HepG2 (cell line): ENCODE measurements at regions not wholly inside any gene's neighbourhood (a gene's known extent, or its start where the extent isn't known, plus 50 kb on each side); places are given as distances from the start of the nearest gene placed in this dataset.

Experiments
- ATAC-seq: fragments of 200-7000 bp; cut with Tn5 transposase; 3 replicates; pipeline ENCODE4 v1.9.1; 2020; ENCODE audit warnings: mild to moderate bottlenecking, moderate library complexity
- BruUV-seq: library from RNA; stranded (reverse); fragments of 400-500 nt; replicated peaks from 2 replicates; lab custom pipeline; 2021; lab: Mats Ljungman, UMichigan
- CTCF ChIA-PET: fragments of 300-600 bp; formaldehyde crosslinking; extraction: SDS; loops from one replicate; lab custom pipeline; 2021; ENCODE audit warnings: low total read pairs, inconsistent platforms, low intra/inter-chr PET ratio; lab: Yijun Ruan, JAX
- POLR2A ChIA-PET: fragments of 350-600 bp; sonication (Branson Sonifier 250); formaldehyde crosslinking; loops from one replicate; lab custom pipeline; 2020; ENCODE audit warnings: antibody characterized with exemption, inconsistent platforms; lab: Yijun Ruan, JAX
- DNase-seq: peaks from one replicate; pipeline ENCODE4 v3.0.0-alpha.2; 2015; ENCODE audit warnings: low spot score
- FAIRE-seq: peaks from 3 replicates; lab custom pipeline; 2011; peaks lifted over from hg19 to GRCh38; lab: Jason Lieb, UNC
- H2AFZ ChIP-seq: one replicate; pipeline ENCODE4 v1.6.1; 2011; ENCODE audit warnings: low read length, inconsistent platforms
- H3K27ac ChIP-seq: fragments of 300-600 bp; 3 replicates; pipeline ENCODE4 v1.8.0; 2011; ENCODE audit warnings: mixed run types, mild to moderate bottlenecking, mixed read lengths, low read length, inconsistent platforms; ENCODE audit not compliant: insufficient read depth; ENCODE audit errors: extremely low read length
- H3K27me3 ChIP-seq, 2 experiments: fragments of 200-600 bp in 1 of 2; 2 replicates in 1 of 2; 3 replicates in 1 of 2; pipeline versions ENCODE4 v1.6.0 to v1.8.0; 2011; ENCODE audit warnings: low read length in 2 of 2, mild to moderate bottlenecking in 2 of 2, moderate library complexity in 2 of 2, inconsistent platforms in 1 of 2; ENCODE audit not compliant: insufficient read depth in 2 of 2, control insufficient read depth in 1 of 2
- H3K36me3 ChIP-seq, 2 experiments: fragments of 200-600 bp in 1 of 2; replicated peaks in 1 of 2; 2 replicates in 1 of 2; 3 replicates in 1 of 2; pipeline versions ENCODE4 v1.5.1 to v1.8.0; 2011; ENCODE audit warnings: low read length in 2 of 2, inconsistent platforms in 1 of 2; ENCODE audit not compliant: insufficient read depth in 2 of 2, control insufficient read depth in 1 of 2
- H3K4me1 ChIP-seq: 2 replicates; pipeline ENCODE4 v1.5.1; 2012; ENCODE audit warnings: low read length, inconsistent platforms; ENCODE audit not compliant: insufficient read depth
- H3K4me2 ChIP-seq: 2 replicates; pipeline ENCODE4 v1.6.0; 2011; ENCODE audit warnings: low read depth, low read length, inconsistent platforms
- H3K4me3 ChIP-seq, 3 experiments: fragments of 200-600 bp in 1 of 3; sonication (generic), shearing (Covaris generic) in 1 of 3; replicated peaks in 1 of 3; 2 replicates each; pipeline ENCODE4 v1.5.1; 2011 to 2016; ENCODE audit warnings: low read length in 3 of 3, inconsistent platforms in 2 of 3, low read depth in 2 of 3, mild to moderate bottlenecking in 2 of 3, control low read depth in 1 of 3, mixed read lengths in 1 of 3; ENCODE audit not compliant: insufficient read depth in 1 of 3
- H3K79me2 ChIP-seq: one replicate; pipeline ENCODE4 v1.6.1; 2011; ENCODE audit warnings: low read length, inconsistent platforms; ENCODE audit not compliant: insufficient read depth
- H3K9ac ChIP-seq: 2 replicates; pipeline ENCODE4 v1.6.0; 2011; ENCODE audit warnings: mild to moderate bottlenecking, low read depth, low read length, inconsistent platforms; ENCODE audit not compliant: insufficient read depth
- H3K9me3 ChIP-seq: 2 replicates; pipeline ENCODE4 v1.5.1; 2012; ENCODE audit warnings: mild to moderate bottlenecking, low read length
- H4K20me1 ChIP-seq: 2 replicates; pipeline ENCODE4 v1.6.0; 2011; ENCODE audit warnings: inconsistent platforms, mild to moderate bottlenecking, low read length, moderate library complexity; ENCODE audit not compliant: insufficient read depth
- CENPBD1 ChIP-seq: sonication (generic); formaldehyde crosslinking; IDR thresholded peaks from 2 replicates; pipeline ENCODE4 v1.8.0; 2022; ENCODE audit warnings: missing genetic modification reagents, low read depth, mild to moderate bottlenecking, borderline replicate concordance
- HNRNPK ChIP-seq: fragments of 200-400 bp; formaldehyde crosslinking; IDR thresholded peaks from 2 replicates; pipeline ENCODE4 v1.6.1; 2018; ENCODE audit warnings: low read length, low read depth, moderate library complexity, mild to moderate bottlenecking; ENCODE audit not compliant: poor library complexity, severe bottlenecking
- SCMH1 ChIP-seq: sonication (generic); formaldehyde crosslinking; IDR thresholded peaks from 2 replicates; pipeline ENCODE4 v1.9.0; 2021; ENCODE audit warnings: missing genetic modification reagents, mild to moderate bottlenecking, borderline replicate concordance
- TFAP4 ChIP-seq: sonication (generic); IDR thresholded peaks from 2 replicates; pipeline ENCODE4 v1.6.1; 2016; ENCODE audit warnings: low read depth, borderline replicate concordance
- ZHX2 ChIP-seq, 2 experiments: sonication (generic) in 1 of 2; formaldehyde crosslinking in 1 of 2; IDR thresholded peaks; 2 replicates each; pipeline versions ENCODE4 v1.6.1 to v1.9.0; 2014 to 2022; ENCODE audit warnings: antibody characterized with exemption in 1 of 2, borderline replicate concordance in 1 of 2, inconsistent platforms in 1 of 2, low read depth in 1 of 2, missing genetic modification reagents in 1 of 2
- ZNF615 ChIP-seq: sonication (generic); formaldehyde crosslinking; IDR thresholded peaks from 2 replicates; pipeline ENCODE4 v1.5.0; 2020; ENCODE audit warnings: mild to moderate bottlenecking, missing genetic modification reagents, borderline replicate concordance
- ZNF670 ChIP-seq: sonication (generic); formaldehyde crosslinking; IDR thresholded peaks from 2 replicates; pipeline ENCODE4 v1.8.0; 2022; ENCODE audit warnings: mild to moderate bottlenecking, missing genetic modification reagents, borderline replicate concordance
- WGBS: methylation state at CpG from one replicate; pipeline ENCODE4 v1.1.6; 2017; ENCODE audit warnings: low lambda C conversion rate; 5-methylcytosine and 5-hydroxymethylcytosine counted together
- in situ Hi-C: cut with HindIII; loops from 2 replicates; pipeline ENCODE4 v1.10.0; 2017; ENCODE audit warnings: low pct_unique_long_range_greater_than_20kb; ENCODE audit not compliant: extremely low pct_ligation_motif_present
- intact Hi-C: fragments of 100-400 bp; cut with micrococcal nuclease; formaldehyde crosslinking; loops from one replicate; pipeline ENCODE4 v1.10.0; 2022; ENCODE audit not compliant: unreplicated experiment

- BruUV-seq: no TSS peak
- WGBS: 43% methylated on average over 2 of the region's 2 CpGs
- ChIA-PET CTCF (no interaction called here), POLR2A (no interaction called here)
- no peaks in the 10 kb centered on the region for H3K27me3 ChIP-seq
- TF ChIP-seq ZNF615 (CRISPR knock-in tag): no peak
- H3K36me3 ChIP-seq: no peaks in the 10 kb centered on the region
- DNase-seq: no peak
- intact Hi-C loops: no loop called here
- no peak overlapping the region for H2AFZ ChIP-seq
- no peaks in the 10 kb centered on the region for H3K4me1 ChIP-seq
- ATAC-seq: no peak
- no peak overlapping the region for H3K27ac ChIP-seq
- H3K4me3 ChIP-seq: no peak overlapping the region
- no peak overlapping the region for H3K4me2 ChIP-seq
- in situ Hi-C loops: no loop called here
- FAIRE-seq: no peak
- no peaks in the 10 kb centered on the region for H3K79me2 ChIP-seq
- H3K9me3 ChIP-seq: no peaks in the 10 kb centered on the region
- H3K9ac ChIP-seq: no peak overlapping the region
- no peaks in the 10 kb centered on the region for H4K20me1 ChIP-seq
Measured at GRCh38 chr5:17160756-17161040, 56.7 kb upstream of the BASP1 start.

GRCh38 chr5:17161662-17162061 is 55.8 kb upstream of the BASP1 start:
- in situ Hi-C loops: no loop called here
- intact Hi-C loops: no loop called here
- no peak for FAIRE-seq

More at GRCh38 chr5:17161662-17162061, 55.8 kb upstream of the BASP1 start:
- WGBS: 47% methylated on average over 3 of the region's 3 CpGs
- no peaks in the 10 kb centered on the region for H4K20me1 ChIP-seq
- no peak for DNase-seq
- H3K9me3 ChIP-seq: no peaks in the 10 kb centered on the region
- no peak for ATAC-seq
- TF ChIP-seq ZHX2 (IDR thresholded peaks at IDR 0.05; ENCODE audit: low read depth) (no peak), ZHX2 (CRISPR knock-in tag; IDR thresholded peaks at IDR 0.05; ENCODE audit: borderline replicate concordance) (no peak), TFAP4 (no peak), CENPBD1 (CRISPR knock-in tag) (no peak), HNRNPK (no peak), ZNF670 (CRISPR knock-in tag) (no peak), SCMH1 (CRISPR knock-in tag) (no peak)
- H3K27me3 ChIP-seq: no peaks in the 10 kb centered on the region
- no peak overlapping the region for H3K4me3 ChIP-seq
- no peaks in the 10 kb centered on the region for H3K36me3 ChIP-seq
- H3K4me2 ChIP-seq: no peak overlapping the region
- no peak overlapping the region for H3K27ac ChIP-seq
- no peaks in the 10 kb centered on the region for H3K79me2 ChIP-seq
- H3K4me1 ChIP-seq: no peaks in the 10 kb centered on the region
- ChIA-PET POLR2A (no interaction called here), CTCF (no interaction called here)
- H2AFZ ChIP-seq: no peak overlapping the region
- H3K9ac ChIP-seq: no peak overlapping the region
- no TSS peak for BruUV-seq
